Inferior parietal cortex (tissue), 1 donor: ENCODE measurements at regions not wholly inside any gene's neighbourhood (a gene's known extent, or its start where the extent isn't known, plus 50 kb on each side); places are given as distances from the start of the nearest gene placed in this dataset.

Source experiments
- DNase-seq: peaks from one replicate; pipeline ENCODE4 v3.0.0-alpha.2; 2016; ENCODE audit errors: extremely low spot score

GRCh38 chr6:88244721-88245120, 78.6 kb upstream of the CNR1 start:
- DNase-seq: no peak

- no peak for DNase-seq
Measured at GRCh38 chr6:88238901-88239300, 72.8 kb upstream of the CNR1 start.

- DNase-seq: no peak
Measured at GRCh38 chr6:88238065-88238464, 71.9 kb upstream of the CNR1 start.

- no peak for DNase-seq
Measured at GRCh38 chr6:88236612-88237360, 70.6 kb upstream of the CNR1 start.

GRCh38 chr6:88232753-88233152, 66.6 kb upstream of the CNR1 start:
- DNase-seq: no peak

GRCh38 chr6:88223298-88223697, 57.2 kb upstream of the CNR1 start:
- no peak for DNase-seq

GRCh38 chr6:88220493-88220892, 54.3 kb upstream of the CNR1 start:
- DNase-seq: no peak

GRCh38 chr6:88216182-88216581, 50.0 kb upstream of the CNR1 start:
- DNase-seq: no peak
